ENCODE measurements at regions not wholly inside any gene's neighbourhood (a gene's known extent, or its start where the extent isn't known, plus 50 kb on each side); places are given as distances from the start of the nearest gene placed in this dataset.

DNA sequence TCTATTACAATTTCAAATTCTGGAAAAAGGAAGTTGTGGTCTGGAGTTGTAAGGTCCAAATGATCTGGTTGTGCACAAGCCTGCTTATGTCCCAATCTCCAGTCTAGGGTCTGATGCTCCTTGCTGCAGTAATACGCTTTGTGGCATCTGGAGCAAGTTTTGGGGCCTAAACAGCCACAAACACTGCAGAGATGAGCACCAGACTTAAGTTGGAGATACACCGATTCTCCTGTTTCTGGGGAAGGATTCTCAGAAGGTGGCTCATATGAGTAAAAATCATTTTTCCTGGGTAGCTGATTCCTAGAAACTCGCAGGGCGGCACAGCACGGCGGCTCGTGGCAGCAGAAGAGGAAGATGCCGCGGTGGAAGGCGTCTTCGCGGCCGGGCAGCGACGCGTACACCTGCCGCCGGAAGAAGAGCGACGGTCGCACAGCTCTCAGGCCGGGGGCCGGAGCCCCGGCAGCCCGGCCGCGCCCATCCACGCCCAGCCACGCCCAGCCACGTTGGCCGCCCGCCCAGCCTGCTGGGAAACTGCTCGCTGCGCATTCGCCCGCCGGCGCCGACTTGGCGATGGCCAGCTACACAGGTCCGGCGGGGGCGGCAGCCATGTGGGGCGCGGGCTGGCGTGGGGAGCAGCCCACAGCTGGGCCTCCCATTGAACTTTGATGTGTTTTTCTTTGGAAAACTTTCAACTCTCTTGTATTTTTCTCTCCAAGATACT is 129.0 kb downstream of the ASCL4 start:
- no peak overlapping the region for H3K27ac Mint-ChIP-seq
- peak; percentile 96 for DNase-seq
- Histone ChIP-seq H3K4me1 (ENCODE audit: control insufficient read depth, insufficient read depth, low read length) (peaks cover 4% of the 10 kb centered on the region), H3K9ac (ENCODE audit: extremely low read depth, low read length, poor library complexity, severe bottlenecking) (no peak overlapping the region), H3K27ac (ENCODE audit: low read depth, low read length) (no peak overlapping the region), H3K36me3 (ENCODE audit: control insufficient read depth, insufficient read depth, low read length) (no peaks in the 10 kb centered on the region), H3K27me3 (ENCODE audit: control insufficient read depth, insufficient read depth, low read length, poor library complexity, severe bottlenecking) (peaks cover 69% of the 10 kb centered on the region), H3K9me3 (ENCODE audit: control insufficient read depth, low read length) (no peaks in the 10 kb centered on the region), H3K4me3 (ENCODE audit: low read length) (peak overlapping the region; percentile 79)
- peaks cover 9% of the 10 kb centered on the region for H3K4me1 Mint-ChIP-seq
- peak overlapping the region; percentile 61 for H3K4me3 Mint-ChIP-seq
- peaks cover 74% of the 10 kb centered on the region for H3K27me3 Mint-ChIP-seq (ENCODE audit: insufficient read depth)
- peaks cover 2% of the 10 kb centered on the region for H3K36me3 Mint-ChIP-seq (ENCODE audit: low read depth)
- WGBS, 2 experiments (ENCODE audit: insufficient coverage in 1 of 2, insufficient read length in 1 of 2), result 8 to 21% methylated on average over 6 to 46 of the region's 46 CpGs
- H3K9me3 Mint-ChIP-seq, result no peaks in the 10 kb centered on the region
- TF ChIP-seq, protein P1, sequence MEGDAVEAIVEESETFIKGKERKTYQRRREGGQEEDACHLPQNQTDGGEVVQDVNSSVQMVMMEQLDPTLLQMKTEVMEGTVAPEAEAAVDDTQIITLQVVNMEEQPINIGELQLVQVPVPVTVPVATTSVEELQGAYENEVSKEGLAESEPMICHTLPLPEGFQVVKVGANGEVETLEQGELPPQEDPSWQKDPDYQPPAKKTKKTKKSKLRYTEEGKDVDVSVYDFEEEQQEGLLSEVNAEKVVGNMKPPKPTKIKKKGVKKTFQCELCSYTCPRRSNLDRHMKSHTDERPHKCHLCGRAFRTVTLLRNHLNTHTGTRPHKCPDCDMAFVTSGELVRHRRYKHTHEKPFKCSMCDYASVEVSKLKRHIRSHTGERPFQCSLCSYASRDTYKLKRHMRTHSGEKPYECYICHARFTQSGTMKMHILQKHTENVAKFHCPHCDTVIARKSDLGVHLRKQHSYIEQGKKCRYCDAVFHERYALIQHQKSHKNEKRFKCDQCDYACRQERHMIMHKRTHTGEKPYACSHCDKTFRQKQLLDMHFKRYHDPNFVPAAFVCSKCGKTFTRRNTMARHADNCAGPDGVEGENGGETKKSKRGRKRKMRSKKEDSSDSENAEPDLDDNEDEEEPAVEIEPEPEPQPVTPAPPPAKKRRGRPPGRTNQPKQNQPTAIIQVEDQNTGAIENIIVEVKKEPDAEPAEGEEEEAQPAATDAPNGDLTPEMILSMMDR (conservative IDR thresholded peaks at IDR 0.05), result no peak

DNA sequence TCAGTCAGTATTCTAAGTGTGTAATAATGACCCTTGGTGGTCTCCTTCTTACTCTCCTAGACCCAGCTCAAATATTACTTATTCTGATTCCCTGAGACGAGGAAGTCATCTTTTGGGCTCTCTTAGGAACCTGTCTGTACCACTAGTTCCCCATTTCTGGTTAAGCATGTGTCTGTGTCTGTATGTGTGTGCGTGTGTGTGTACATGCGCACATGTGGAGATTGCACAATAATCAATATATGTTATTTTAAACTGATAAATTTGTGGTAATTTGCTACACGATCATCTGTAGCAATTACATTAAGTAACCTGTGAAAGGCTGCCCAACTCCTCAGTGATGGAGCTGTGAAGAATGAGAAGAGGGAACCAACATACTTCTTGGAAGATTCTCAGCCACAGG is 132.2 kb downstream of the ASCL4 start:
- TF ChIP-seq, protein P1 (conservative IDR thresholded peaks at IDR 0.05), result no peak
- no peaks in the 10 kb centered on the region for H3K9me3 Mint-ChIP-seq

DNA sequence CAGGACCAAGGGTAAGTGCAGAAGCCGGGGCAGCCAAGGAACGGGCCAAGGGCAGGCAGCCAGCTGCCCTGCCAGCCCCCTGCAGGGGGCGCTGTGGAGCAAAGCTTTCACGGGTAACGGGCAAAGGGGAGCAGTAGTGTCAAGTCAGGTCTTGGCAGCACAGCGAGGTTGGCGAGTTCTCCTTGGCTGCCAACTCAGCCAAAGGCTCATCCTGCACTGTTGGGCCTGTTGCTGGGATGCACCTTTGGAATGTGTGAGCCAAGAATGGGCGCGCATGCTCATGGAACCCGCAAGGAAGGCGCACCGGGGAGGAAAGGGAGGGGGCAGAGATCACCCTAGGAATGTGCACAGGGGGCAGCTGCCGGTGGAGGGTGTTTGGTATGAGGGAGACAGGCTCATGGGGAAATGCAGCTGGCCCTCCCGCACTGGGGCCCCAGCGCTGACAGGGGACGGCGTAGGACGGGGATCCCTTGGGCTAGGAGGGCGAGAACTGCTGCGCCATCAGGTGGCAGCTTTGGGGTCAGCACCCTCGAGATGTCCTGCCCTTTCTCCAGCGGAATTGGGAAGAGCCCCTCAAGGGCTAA is 138.0 kb downstream of the ASCL4 start:
- WGBS, 2 experiments (ENCODE audit: insufficient coverage in 1 of 2, insufficient read length in 1 of 2), result 8 to 16% methylated on average over 6 to 22 of the region's 22 CpGs
- DNase-seq, result peak; percentile 98
- H3K36me3 Mint-ChIP-seq (ENCODE audit: low read depth), result no peaks in the 10 kb centered on the region
- Histone ChIP-seq H3K9ac (ENCODE audit: extremely low read depth, low read length, poor library complexity, severe bottlenecking) (no peak overlapping the region), H3K27me3 (ENCODE audit: control insufficient read depth, insufficient read depth, low read length, poor library complexity, severe bottlenecking) (peaks cover 53% of the 10 kb centered on the region), H3K36me3 (ENCODE audit: control insufficient read depth, insufficient read depth, low read length) (no peaks in the 10 kb centered on the region), H3K4me1 (ENCODE audit: control insufficient read depth, insufficient read depth, low read length) (no peaks in the 10 kb centered on the region), H3K27ac (ENCODE audit: low read depth, low read length) (no peak overlapping the region), H3K4me3 (ENCODE audit: low read length) (peak overlapping the region; percentile 83), H3K9me3 (ENCODE audit: control insufficient read depth, low read length) (no peaks in the 10 kb centered on the region)
- peaks cover 60% of the 10 kb centered on the region for H3K27me3 Mint-ChIP-seq (ENCODE audit: insufficient read depth)
- peaks cover 2% of the 10 kb centered on the region for H3K4me1 Mint-ChIP-seq
- no peaks in the 10 kb centered on the region for H3K9me3 Mint-ChIP-seq
- peak overlapping the region; percentile 68 for H3K4me3 Mint-ChIP-seq
- TF ChIP-seq, protein P1 (conservative IDR thresholded peaks at IDR 0.05), result peak; percentile 94
- H3K27ac Mint-ChIP-seq, result no peak overlapping the region

More for the DNA sequence above, 132.2 kb downstream of the ASCL4 start:
- DNase-seq, result no peak
- Histone ChIP-seq H3K9me3 (ENCODE audit: control insufficient read depth, low read length) (no peaks in the 10 kb centered on the region), H3K27me3 (ENCODE audit: control insufficient read depth, insufficient read depth, low read length, poor library complexity, severe bottlenecking) (peaks cover 91% of the 10 kb centered on the region), H3K4me1 (ENCODE audit: control insufficient read depth, insufficient read depth, low read length) (no peaks in the 10 kb centered on the region), H3K4me3 (ENCODE audit: low read length) (no peak overlapping the region), H3K9ac (ENCODE audit: extremely low read depth, low read length, poor library complexity, severe bottlenecking) (no peak overlapping the region), H3K27ac (ENCODE audit: low read depth, low read length) (no peak overlapping the region), H3K36me3 (ENCODE audit: control insufficient read depth, insufficient read depth, low read length) (no peaks in the 10 kb centered on the region)
- H3K4me1 Mint-ChIP-seq, result peaks cover 5% of the 10 kb centered on the region
- no peaks in the 10 kb centered on the region for H3K36me3 Mint-ChIP-seq (ENCODE audit: low read depth)
- 74% methylated on average over 2 of the region's 4 CpGs; no CpG with 5 or more reads in 1 of the 2 experiments for WGBS, 2 experiments (ENCODE audit: insufficient coverage in 1 of 2, insufficient read length in 1 of 2)
- H3K27ac Mint-ChIP-seq, result no peak overlapping the region
- no peak overlapping the region for H3K4me3 Mint-ChIP-seq
- H3K27me3 Mint-ChIP-seq (ENCODE audit: insufficient read depth), result peaks cover 94% of the 10 kb centered on the region
